Keratinocyte (primary cell): ENCODE measurements at regions not wholly inside any gene's neighbourhood (a gene's known extent, or its start where the extent isn't known, plus 50 kb on each side); places are given as distances from the start of the nearest gene placed in this dataset.

Experiments
- EZH2 ChIP-seq: IDR thresholded peaks from one replicate; pipeline ENCODE4 v1.6.1; 2012; ENCODE audit warnings: inconsistent platforms, mild to moderate bottlenecking, low read length, moderate library complexity
- TF ChIP-seq, protein P1 (sequence below), 3 experiments: IDR thresholded peaks in 1 of 3; conservative IDR thresholded peaks in 1 of 3; optimal IDR thresholded peaks in 1 of 3; 2 replicates in 2 of 3; 3 replicates in 1 of 3; pipeline versions ENCODE3 to v1.5.1; 2011; ENCODE audit warnings: low read length in 3 of 3, mild to moderate bottlenecking in 3 of 3, moderate library complexity in 2 of 3, control low read depth in 1 of 3, inconsistent platforms in 1 of 3; ENCODE audit not compliant: insufficient read depth in 2 of 3; ENCODE audit errors: extremely low read depth in 1 of 3

- TF ChIP-seq, protein P1, sequence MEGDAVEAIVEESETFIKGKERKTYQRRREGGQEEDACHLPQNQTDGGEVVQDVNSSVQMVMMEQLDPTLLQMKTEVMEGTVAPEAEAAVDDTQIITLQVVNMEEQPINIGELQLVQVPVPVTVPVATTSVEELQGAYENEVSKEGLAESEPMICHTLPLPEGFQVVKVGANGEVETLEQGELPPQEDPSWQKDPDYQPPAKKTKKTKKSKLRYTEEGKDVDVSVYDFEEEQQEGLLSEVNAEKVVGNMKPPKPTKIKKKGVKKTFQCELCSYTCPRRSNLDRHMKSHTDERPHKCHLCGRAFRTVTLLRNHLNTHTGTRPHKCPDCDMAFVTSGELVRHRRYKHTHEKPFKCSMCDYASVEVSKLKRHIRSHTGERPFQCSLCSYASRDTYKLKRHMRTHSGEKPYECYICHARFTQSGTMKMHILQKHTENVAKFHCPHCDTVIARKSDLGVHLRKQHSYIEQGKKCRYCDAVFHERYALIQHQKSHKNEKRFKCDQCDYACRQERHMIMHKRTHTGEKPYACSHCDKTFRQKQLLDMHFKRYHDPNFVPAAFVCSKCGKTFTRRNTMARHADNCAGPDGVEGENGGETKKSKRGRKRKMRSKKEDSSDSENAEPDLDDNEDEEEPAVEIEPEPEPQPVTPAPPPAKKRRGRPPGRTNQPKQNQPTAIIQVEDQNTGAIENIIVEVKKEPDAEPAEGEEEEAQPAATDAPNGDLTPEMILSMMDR (optimal IDR thresholded peaks at IDR 0.05 in 1 of 3, IDR thresholded peaks at IDR 0.05 in 1 of 3, conservative IDR thresholded peaks at IDR 0.05 in 1 of 3; ENCODE audit: extremely low read depth in 1 of 3, insufficient read depth in 2 of 3, low read length in 3 of 3) = no peak
- no peak for TF ChIP-seq EZH2
These were observed 354.0 kb downstream of the ARL4A start for GRCh38 chr7:13041368-13041988.
